IMR-90 (cell line): ENCODE measurements at regions not wholly inside any gene's neighbourhood (a gene's known extent, or its start where the extent isn't known, plus 50 kb on each side); places are given as distances from the start of the nearest gene placed in this dataset.
A peak's percentile ranks its signal among the peaks of the same experiment; 100 is the strongest.

ENCODE experiments used
- ATAC-seq: fragments of 200-7000 bp; cut with Tn5 transposase; 2 replicates; pipeline ENCODE4 v1.9.1; 2020; ENCODE audit warnings: low read depth, mild to moderate bottlenecking, moderate library complexity
- BruUV-seq: library from RNA; stranded (reverse); fragments of 400-500 nt; replicated peaks from 2 replicates; lab custom pipeline; 2021; lab: Mats Ljungman, UMichigan
- CTCF ChIA-PET: fragments of 300-600 bp; formaldehyde crosslinking; extraction: SDS; loops from one replicate; lab custom pipeline; 2021; ENCODE audit warnings: antibody characterized with exemption; lab: Yijun Ruan, JAX
- POLR2A ChIA-PET: fragments of 300-600 bp; sonication (Branson Sonifier 250); formaldehyde crosslinking; loops from one replicate; lab custom pipeline; 2022; ENCODE audit warnings: antibody characterized with exemption; ENCODE audit not compliant: unreplicated experiment; lab: Charles Lee
- DNase-seq: peaks from one replicate; pipeline ENCODE4 v3.0.0; 2013
- H2AFZ ChIP-seq: replicated peaks from 2 replicates; pipeline ENCODE3; 2013; ENCODE audit warnings: low read length, mild to moderate bottlenecking; ENCODE audit not compliant: poor library complexity
- H2AK5ac ChIP-seq: 2 replicates; pipeline ENCODE4 v1.6.1; 2013; ENCODE audit warnings: low read depth, low read length, inconsistent platforms
- H2AK9ac ChIP-seq: replicated peaks from 2 replicates; pipeline ENCODE3; 2013; ENCODE audit warnings: mild to moderate bottlenecking, low read depth, low read length, moderate library complexity; ENCODE audit not compliant: poor library complexity
- H2BK120ac ChIP-seq: 2 replicates; pipeline ENCODE4 v1.6.1; 2013; ENCODE audit warnings: low read depth, low read length, inconsistent platforms
- H2BK15ac ChIP-seq: 3 replicates; pipeline ENCODE4 v1.6.1; 2013; ENCODE audit warnings: low read depth, low read length, inconsistent platforms
- H2BK20ac ChIP-seq: 2 replicates; pipeline ENCODE4 v1.6.1; 2013; ENCODE audit warnings: low read depth, mild to moderate bottlenecking, inconsistent platforms, low read length, moderate library complexity
- H2BK5ac ChIP-seq: 2 replicates; pipeline ENCODE4 v1.6.1; 2013; ENCODE audit warnings: mild to moderate bottlenecking, low read depth, low read length, inconsistent platforms; ENCODE audit not compliant: poor library complexity, severe bottlenecking
- H3K14ac ChIP-seq: replicated peaks from 2 replicates; pipeline ENCODE4 v1.6.1; 2013; ENCODE audit warnings: low read depth, low read length, inconsistent platforms
- H3K18ac ChIP-seq: 2 replicates; pipeline ENCODE4 v1.6.1; 2013; ENCODE audit warnings: low read depth, low read length, control low read depth
- H3K23ac ChIP-seq: 2 replicates; pipeline ENCODE4 v1.6.1; 2013; ENCODE audit warnings: low read depth, low read length, inconsistent platforms
- H3K27ac ChIP-seq: 2 replicates; pipeline ENCODE4 v1.5.1; 2013; ENCODE audit warnings: mild to moderate bottlenecking, control low read depth, low read length; ENCODE audit not compliant: insufficient read depth
- H3K27me3 ChIP-seq: 2 replicates; pipeline ENCODE4 v1.6.1; 2013; ENCODE audit warnings: low read length; ENCODE audit not compliant: control insufficient read depth, insufficient read depth
- H3K36me3 ChIP-seq: 2 replicates; pipeline ENCODE4 v1.6.1; 2013; ENCODE audit warnings: low read length, mixed read lengths; ENCODE audit not compliant: control insufficient read depth, insufficient read depth
- H3K4ac ChIP-seq: 2 replicates; pipeline ENCODE4 v1.6.1; 2013; ENCODE audit warnings: low read depth, low read length, inconsistent platforms
- H3K4me1 ChIP-seq: 2 replicates; pipeline ENCODE4 v1.6.1; 2013; ENCODE audit warnings: low read length, mixed read lengths; ENCODE audit not compliant: control insufficient read depth, insufficient read depth
- H3K4me2 ChIP-seq: 2 replicates; pipeline ENCODE4 v1.6.1; 2013; ENCODE audit warnings: low read depth, mild to moderate bottlenecking, control low read depth, low read length, moderate library complexity
- H3K4me3 ChIP-seq: 2 replicates; pipeline ENCODE4 v1.5.1; 2013; ENCODE audit warnings: low read depth, mild to moderate bottlenecking, control low read depth, low read length, moderate library complexity; ENCODE audit not compliant: insufficient read depth
- H3K56ac ChIP-seq: 2 replicates; pipeline ENCODE4 v1.6.1; 2013; ENCODE audit warnings: low read length, inconsistent platforms; ENCODE audit not compliant: insufficient read depth; ENCODE audit errors: extremely low read depth
- H3K79me1 ChIP-seq, 2 experiments: 2 replicates each; pipeline ENCODE4 v1.6.1; 2013; ENCODE audit warnings: low read length in 2 of 2, inconsistent platforms in 1 of 2, low read depth in 1 of 2
- H3K9ac ChIP-seq: 2 replicates; pipeline ENCODE4 v1.6.1; 2013; ENCODE audit warnings: low read depth, low read length, control low read depth
- H3K9me1 ChIP-seq: 2 replicates; pipeline ENCODE4 v1.6.1; 2013; ENCODE audit warnings: low read length, inconsistent platforms; ENCODE audit not compliant: insufficient read depth
- H3K9me3 ChIP-seq: 2 replicates; pipeline ENCODE4 v1.6.1; 2013; ENCODE audit warnings: low read length; ENCODE audit not compliant: control insufficient read depth, insufficient read depth
- H4K20me1 ChIP-seq: 2 replicates; pipeline ENCODE4 v1.6.1; 2013; ENCODE audit warnings: low read length, inconsistent platforms; ENCODE audit not compliant: insufficient read depth
- H4K5ac ChIP-seq: 2 replicates; pipeline ENCODE4 v1.6.1; 2013; ENCODE audit warnings: mild to moderate bottlenecking, low read depth, low read length, control low read depth
- H4K8ac ChIP-seq, 2 experiments: 2 replicates each; pipeline ENCODE4 v1.6.1; 2013; ENCODE audit warnings: low read depth in 2 of 2, low read length in 2 of 2, control low read depth in 1 of 2, inconsistent platforms in 1 of 2
- H4K91ac ChIP-seq: 2 replicates; pipeline ENCODE4 v1.6.1; 2013; ENCODE audit warnings: low read depth, low read length, inconsistent platforms; ENCODE audit not compliant: insufficient read depth
- BHLHE40 ChIP-seq: fragments of 150-350 bp; IDR thresholded peaks from 2 replicates; pipeline ENCODE4 v1.6.1; 2016; ENCODE audit warnings: mild to moderate bottlenecking, low read depth, low read length
- CEBPB ChIP-seq: IDR thresholded peaks from 2 replicates; pipeline ENCODE4 v1.6.1; 2012; ENCODE audit warnings: low read depth, low read length, improper control_type of control experiment
- CHD1 ChIP-seq: IDR thresholded peaks from 2 replicates; pipeline ENCODE4 v1.6.1; 2012; ENCODE audit warnings: low read depth, low read length, improper control_type of control experiment
- FOS ChIP-seq: fragments of 150-350 bp; IDR thresholded peaks from 2 replicates; pipeline ENCODE4 v1.6.1; 2016; ENCODE audit warnings: low read depth, low read length
- MAFK ChIP-seq: IDR thresholded peaks from 2 replicates; pipeline ENCODE4 v1.6.1; 2012; ENCODE audit warnings: low read depth, low read length, improper control_type of control experiment
- MAZ ChIP-seq: IDR thresholded peaks from 2 replicates; pipeline ENCODE4 v1.6.1; 2012; ENCODE audit warnings: low read depth, mild to moderate bottlenecking, low read length, improper control_type of control experiment, moderate library complexity, borderline replicate concordance
- MXI1 ChIP-seq: IDR thresholded peaks from 2 replicates; pipeline ENCODE4 v1.6.1; 2012; ENCODE audit warnings: low read depth, mild to moderate bottlenecking, low read length, moderate library complexity, borderline replicate concordance
- NFE2L2 ChIP-seq: fragments of 150-350 bp; IDR thresholded peaks from 2 replicates; pipeline ENCODE4 v1.6.1; 2016; ENCODE audit warnings: low read depth, mild to moderate bottlenecking, low read length
- POLR2A ChIP-seq: IDR thresholded peaks from 2 replicates; pipeline ENCODE4 v1.6.1; 2012; ENCODE audit warnings: mild to moderate bottlenecking, low read depth, low read length
- RAD21 ChIP-seq: IDR thresholded peaks from 2 replicates; pipeline ENCODE4 v1.6.1; 2012; ENCODE audit warnings: low read length, improper control_type of control experiment
- RCOR1 ChIP-seq: IDR thresholded peaks from 2 replicates; pipeline ENCODE4 v1.6.1; 2012; ENCODE audit warnings: mild to moderate bottlenecking, low read length, improper control_type of control experiment; ENCODE audit not compliant: insufficient replicate concordance
- RFX5 ChIP-seq: IDR thresholded peaks from 2 replicates; pipeline ENCODE4 v1.8.0; 2012; ENCODE audit warnings: low read depth, mild to moderate bottlenecking, low read length, moderate library complexity
- SMC3 ChIP-seq: fragments of 150-350 bp; IDR thresholded peaks from 2 replicates; pipeline ENCODE4 v1.6.1; 2016; ENCODE audit warnings: low read depth, mild to moderate bottlenecking, antibody characterized with exemption, low read length, moderate library complexity
- USF2 ChIP-seq: fragments of 150-350 bp; IDR thresholded peaks from 2 replicates; pipeline ENCODE4 v1.6.1; 2017; ENCODE audit warnings: mild to moderate bottlenecking, antibody characterized with exemption, low read length, low read depth
- WGBS, 2 experiments: methylation state at CpG; one replicate each; pipeline versions ENCODE4 v1.1.5 to v1.1.7; 2013; ENCODE audit warnings: missing lambda C conversion rate in 2 of 2; ENCODE audit not compliant: insufficient read length in 1 of 2; ENCODE audit errors: extremely low coverage in 2 of 2; 5-methylcytosine and 5-hydroxymethylcytosine counted together
- dilution Hi-C: fragments of 300-500 bp; cut with HindIII; formaldehyde crosslinking; loops from one replicate; pipeline ENCODE4 v1.14.3; 2018; ENCODE audit warnings: low sequenced_read_pairs; ENCODE audit not compliant: unreplicated experiment
- in situ Hi-C: fragments of 300-500 bp; cut with MboI; formaldehyde crosslinking; loops from 3 replicates; pipeline ENCODE4 v1.14.3; 2019; ENCODE audit warnings: low sequenced_read_pairs, inconsistent platforms, mixed read lengths
- intact Hi-C: fragments of 100-400 bp; cut with micrococcal nuclease; formaldehyde crosslinking; loops from 2 replicates; pipeline ENCODE4 v1.10.0; 2022
- TF ChIP-seq, protein P1 (sequence below): fragments of 150-350 bp; IDR thresholded peaks from 2 replicates; pipeline ENCODE4 v1.6.1; 2016; ENCODE audit warnings: low read depth, mild to moderate bottlenecking, low read length, moderate library complexity, borderline replicate concordance
- TF ChIP-seq, protein P2 (sequence below): conservative IDR thresholded peaks from 2 replicates; pipeline ENCODE4 v1.5.1; 2012; ENCODE audit warnings: mild to moderate bottlenecking, low read depth, low read length, improper control_type of control experiment

DNA sequence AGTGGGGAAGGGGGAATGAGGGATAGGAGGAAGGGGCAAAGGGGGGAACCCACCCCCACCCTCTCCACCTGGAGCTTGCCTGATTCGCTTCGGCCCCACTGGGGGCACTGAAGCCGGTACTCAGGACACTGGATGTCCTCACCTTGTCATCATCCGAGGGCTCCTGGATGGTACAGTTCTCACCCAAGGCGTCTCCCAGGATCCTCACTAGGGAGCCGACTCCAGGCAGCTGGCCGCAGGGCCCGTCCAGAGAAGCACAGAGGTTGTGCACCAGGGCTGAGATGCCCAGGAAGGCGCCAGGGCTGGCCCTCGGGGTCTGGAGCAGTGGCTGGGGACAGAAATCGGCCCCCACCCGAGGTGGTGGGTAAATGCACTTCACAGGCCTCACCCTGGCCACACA lies 92.3 kb downstream of the LITAF start:
- H3K18ac ChIP-seq: no peak overlapping the region
- no peak for ATAC-seq
- intact Hi-C loops: no loop called here

More for the DNA sequence above, 92.3 kb downstream of the LITAF start:
- no peak overlapping the region for H2BK5ac ChIP-seq
- H4K8ac ChIP-seq: no peak overlapping the region
- H3K79me1 ChIP-seq: peaks cover 0 to 3% of the 10 kb centered on the region in 2 experiments; a peak in 1 of 4 replicates
- ChIA-PET CTCF (no interaction called here), POLR2A (no interaction called here)
- no peak overlapping the region for H3K4ac ChIP-seq
- H4K91ac ChIP-seq: no peak overlapping the region
- no TSS peak for BruUV-seq
- H2AFZ ChIP-seq: no peak overlapping the region
- H2BK15ac ChIP-seq: no peak overlapping the region
- H2BK20ac ChIP-seq: no peak overlapping the region
- H2BK120ac ChIP-seq: no peak overlapping the region
- H2AK5ac ChIP-seq: peak overlapping the region; percentile 21; the same call in 1 of the 2 replicates
- no peak overlapping the region for H3K9ac ChIP-seq
- H4K20me1 ChIP-seq: no peaks in the 10 kb centered on the region
- no peak overlapping the region for H3K4me3 ChIP-seq
- peaks cover 18% of the 10 kb centered on the region for H3K4me1 ChIP-seq
- peaks cover 14% of the 10 kb centered on the region for H3K9me1 ChIP-seq
- H3K4me2 ChIP-seq: no peak overlapping the region
- H3K36me3 ChIP-seq: no peaks in the 10 kb centered on the region
- no peak overlapping the region for H3K23ac ChIP-seq
- H4K5ac ChIP-seq: no peak overlapping the region
- no peak overlapping the region for H3K56ac ChIP-seq
- in situ Hi-C loops: no loop called here
- dilution Hi-C loops: no loop called here
- peaks cover 5% of the 10 kb centered on the region; the same call in 1 of the 2 replicates for H3K9me3 ChIP-seq
- WGBS, 2 experiments: 93% methylated on average over 9 of the region's 12 CpGs; no CpG with 5 or more reads in 1 of the 2 experiments
- H3K27me3 ChIP-seq: no peaks in the 10 kb centered on the region
- H3K27ac ChIP-seq: no peak overlapping the region
- no peak for DNase-seq
- no peak for TF ChIP-seq POLR2A
- no peak for TF ChIP-seq SMC3
- TF ChIP-seq RCOR1: no peak
- TF ChIP-seq NFE2L2: no peak
- no peak for TF ChIP-seq RFX5
- TF ChIP-seq, protein P1, sequence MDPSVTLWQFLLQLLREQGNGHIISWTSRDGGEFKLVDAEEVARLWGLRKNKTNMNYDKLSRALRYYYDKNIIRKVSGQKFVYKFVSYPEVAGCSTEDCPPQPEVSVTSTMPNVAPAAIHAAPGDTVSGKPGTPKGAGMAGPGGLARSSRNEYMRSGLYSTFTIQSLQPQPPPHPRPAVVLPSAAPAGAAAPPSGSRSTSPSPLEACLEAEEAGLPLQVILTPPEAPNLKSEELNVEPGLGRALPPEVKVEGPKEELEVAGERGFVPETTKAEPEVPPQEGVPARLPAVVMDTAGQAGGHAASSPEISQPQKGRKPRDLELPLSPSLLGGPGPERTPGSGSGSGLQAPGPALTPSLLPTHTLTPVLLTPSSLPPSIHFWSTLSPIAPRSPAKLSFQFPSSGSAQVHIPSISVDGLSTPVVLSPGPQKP: no peak
- TF ChIP-seq MAZ: no peak
- TF ChIP-seq, protein P2, sequence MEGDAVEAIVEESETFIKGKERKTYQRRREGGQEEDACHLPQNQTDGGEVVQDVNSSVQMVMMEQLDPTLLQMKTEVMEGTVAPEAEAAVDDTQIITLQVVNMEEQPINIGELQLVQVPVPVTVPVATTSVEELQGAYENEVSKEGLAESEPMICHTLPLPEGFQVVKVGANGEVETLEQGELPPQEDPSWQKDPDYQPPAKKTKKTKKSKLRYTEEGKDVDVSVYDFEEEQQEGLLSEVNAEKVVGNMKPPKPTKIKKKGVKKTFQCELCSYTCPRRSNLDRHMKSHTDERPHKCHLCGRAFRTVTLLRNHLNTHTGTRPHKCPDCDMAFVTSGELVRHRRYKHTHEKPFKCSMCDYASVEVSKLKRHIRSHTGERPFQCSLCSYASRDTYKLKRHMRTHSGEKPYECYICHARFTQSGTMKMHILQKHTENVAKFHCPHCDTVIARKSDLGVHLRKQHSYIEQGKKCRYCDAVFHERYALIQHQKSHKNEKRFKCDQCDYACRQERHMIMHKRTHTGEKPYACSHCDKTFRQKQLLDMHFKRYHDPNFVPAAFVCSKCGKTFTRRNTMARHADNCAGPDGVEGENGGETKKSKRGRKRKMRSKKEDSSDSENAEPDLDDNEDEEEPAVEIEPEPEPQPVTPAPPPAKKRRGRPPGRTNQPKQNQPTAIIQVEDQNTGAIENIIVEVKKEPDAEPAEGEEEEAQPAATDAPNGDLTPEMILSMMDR: no peak
- no peak for TF ChIP-seq MXI1
- no peak for TF ChIP-seq USF2
- TF ChIP-seq RAD21: no peak
- TF ChIP-seq BHLHE40: no peak
- TF ChIP-seq MAFK: no peak
- no peak for TF ChIP-seq FOS
- no peak for TF ChIP-seq CHD1
- no peak for TF ChIP-seq CEBPB
- no peak overlapping the region for H2AK9ac ChIP-seq
- no peak overlapping the region for H3K14ac ChIP-seq
